UCSD-AML1 (cell line): ENCODE measurements at regions not wholly inside any gene's neighbourhood (a gene's known extent, or its start where the extent isn't known, plus 50 kb on each side); places are given as distances from the start of the nearest gene placed in this dataset.

Experiments used
- DNase-seq: peaks from one replicate; lab custom pipeline; 2025; ENCODE audit not compliant: unreplicated experiment; lab: John Stamatoyannopoulos, UW

GRCh38 chr5:20276061-20276958 is 288.3 kb upstream of the CDH18 start:
- peak; percentile 2 for DNase-seq

DNA sequence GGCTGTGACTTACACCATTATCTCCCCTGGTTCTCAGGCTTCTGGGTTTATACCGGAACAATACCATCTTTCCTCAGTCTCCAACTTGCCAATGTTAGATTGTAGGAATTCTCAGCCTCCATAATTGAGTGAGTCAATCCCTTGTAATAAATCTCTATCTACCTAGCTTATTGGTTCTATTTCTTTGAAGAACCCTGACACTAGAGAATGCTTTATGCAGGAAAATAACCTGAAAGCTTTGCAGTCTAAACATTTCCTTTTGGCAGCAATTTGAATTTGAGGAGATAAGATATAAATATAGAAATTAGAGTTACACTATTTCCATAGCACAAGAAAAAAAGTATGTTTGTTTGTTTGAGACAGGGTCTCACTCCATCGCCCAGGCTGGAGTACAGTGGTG is 278.1 kb upstream of the CDH18 start:
- no peak for DNase-seq

GRCh38 chr5:20262896-20263295 is 274.9 kb upstream of the CDH18 start:
- DNase-seq = no peak

GRCh38 chr5:20254748-20255147 is 266.7 kb upstream of the CDH18 start:
- DNase-seq = no peak

DNA sequence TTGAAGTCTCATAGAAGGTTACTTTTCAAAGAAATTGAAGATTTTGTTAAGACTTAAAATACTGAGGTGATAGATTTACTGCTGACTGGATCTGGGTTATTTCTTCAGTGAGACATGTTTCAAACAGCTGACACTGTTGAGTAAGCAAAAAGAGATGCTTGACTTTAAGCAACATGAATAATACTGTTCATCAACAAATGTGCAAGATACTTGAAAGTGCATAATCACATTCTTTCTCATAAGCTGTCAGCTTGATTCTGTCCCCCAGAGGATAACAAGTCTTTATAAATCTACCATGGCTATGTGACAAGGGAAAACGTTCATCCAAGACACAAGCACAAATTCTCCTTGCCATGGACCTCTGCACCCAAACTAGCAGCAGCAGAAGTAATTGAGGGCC is 260.1 kb upstream of the CDH18 start:
- DNase-seq = no peak

DNA sequence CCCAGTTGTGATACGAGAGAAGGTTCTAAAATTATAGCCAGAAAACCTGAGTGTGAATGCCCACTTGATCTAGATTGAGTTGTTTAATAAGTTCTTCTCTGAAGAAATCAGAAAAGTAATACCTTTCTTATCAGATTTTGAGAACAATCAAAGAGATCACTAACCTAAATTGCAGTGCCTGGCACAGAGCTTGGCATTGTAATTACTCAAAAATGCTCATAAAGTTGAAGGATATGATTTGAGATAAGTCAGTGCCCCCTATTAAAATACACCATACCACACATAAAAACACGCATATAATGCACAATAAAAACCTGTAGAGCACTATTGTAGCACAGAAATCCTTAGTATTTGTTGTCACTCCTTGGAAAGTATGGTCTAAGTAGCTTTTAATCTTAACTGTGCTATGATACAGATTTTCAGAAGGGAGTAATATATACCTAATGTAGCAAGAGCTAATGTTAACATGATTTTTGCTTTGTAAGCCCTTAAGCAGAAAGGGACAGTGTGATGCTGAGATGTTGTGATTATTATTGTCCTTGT is 257.5 kb upstream of the CDH18 start:
- DNase-seq = no peak

DNA sequence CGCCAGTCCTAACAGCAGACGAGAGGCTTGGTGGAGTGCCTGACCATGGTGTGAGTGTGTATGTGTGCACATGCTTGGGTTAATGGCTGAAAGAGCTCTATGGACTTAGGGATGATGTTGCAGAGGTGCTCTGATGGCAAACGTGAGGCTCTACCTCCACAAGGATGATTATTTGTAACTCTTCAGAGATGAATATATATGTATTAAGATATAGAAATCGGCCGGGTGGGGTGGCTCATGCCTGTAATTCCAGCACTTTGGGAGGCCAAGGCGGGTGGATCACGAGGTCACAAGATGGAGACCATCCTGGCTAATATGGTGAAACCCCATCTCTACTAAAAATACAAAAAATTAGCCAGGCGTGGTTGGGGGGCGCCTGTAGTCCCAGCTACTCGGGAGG is 253.4 kb upstream of the CDH18 start:
- no peak for DNase-seq

- DNase-seq = no peak
These were observed 243.0 kb upstream of the CDH18 start for GRCh38 chr5:20231040-20231439.

DNA sequence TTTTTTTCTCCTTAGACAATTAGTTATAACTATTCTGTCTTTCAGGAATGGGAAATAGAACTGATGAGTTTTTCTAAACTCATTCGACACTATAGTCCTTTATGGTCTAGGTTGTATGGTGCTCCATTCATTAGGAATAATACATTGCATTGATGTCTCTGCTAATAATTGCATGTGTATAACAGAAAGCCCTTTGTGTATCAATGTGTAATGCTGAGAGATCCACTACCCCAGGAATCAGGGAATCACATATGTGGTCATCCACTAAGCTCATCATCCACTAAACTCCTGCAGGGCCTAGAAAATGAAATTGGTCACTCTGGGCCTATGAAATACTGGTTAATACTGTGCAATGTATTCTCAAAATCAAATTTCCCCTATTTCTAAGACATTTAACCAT is 242.0 kb upstream of the CDH18 start:
- DNase-seq = no peak

GRCh38 chr5:20229303-20230005 is 241.5 kb upstream of the CDH18 start:
- DNase-seq = no peak

GRCh38 chr5:20224966-20225365 is 237.0 kb upstream of the CDH18 start:
- DNase-seq = no peak

GRCh38 chr5:20224046-20224445 is 236.0 kb upstream of the CDH18 start:
- DNase-seq = no peak

- DNase-seq = no peak
These were observed 235.5 kb upstream of the CDH18 start for GRCh38 chr5:20223451-20223850.

DNA sequence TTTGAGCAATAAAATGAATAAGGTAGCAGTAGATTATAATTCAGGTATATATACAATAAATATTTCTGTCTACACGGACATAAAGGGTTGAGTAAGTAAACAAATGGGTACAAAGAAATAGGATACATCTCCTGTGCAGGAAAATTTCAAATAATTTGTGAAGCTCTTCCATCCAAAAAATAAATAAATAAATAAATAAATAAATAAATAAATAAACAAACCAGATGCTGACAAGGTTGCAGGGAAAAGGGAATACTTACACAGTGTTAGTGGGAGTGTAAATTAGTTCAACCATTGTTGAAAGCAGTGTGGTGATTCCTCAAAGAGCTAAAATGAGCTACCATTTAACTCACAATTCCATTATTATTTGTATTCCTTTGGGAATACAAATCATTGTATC is 227.3 kb upstream of the CDH18 start:
- no peak for DNase-seq

DNA sequence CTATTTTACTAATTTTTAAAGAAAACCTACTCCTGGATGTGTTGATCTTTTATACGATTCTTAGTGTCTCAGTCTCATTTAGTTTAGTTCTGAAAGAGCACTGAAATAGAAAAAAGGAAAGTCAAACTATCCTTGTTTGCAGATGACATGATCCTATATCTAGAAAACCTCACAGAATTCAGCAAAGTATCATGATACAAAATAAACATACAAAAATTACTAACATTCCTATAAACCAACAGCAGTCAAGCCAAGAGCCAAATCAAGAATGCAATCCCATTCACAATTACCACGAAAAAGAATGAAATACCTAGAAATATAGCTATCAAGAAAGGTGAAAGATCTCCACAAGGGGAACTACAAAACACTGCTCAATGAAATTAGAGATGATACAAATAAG is 225.8 kb upstream of the CDH18 start:
- DNase-seq = no peak

GRCh38 chr5:20212701-20213100 is 224.7 kb upstream of the CDH18 start:
- DNase-seq = no peak

DNA sequence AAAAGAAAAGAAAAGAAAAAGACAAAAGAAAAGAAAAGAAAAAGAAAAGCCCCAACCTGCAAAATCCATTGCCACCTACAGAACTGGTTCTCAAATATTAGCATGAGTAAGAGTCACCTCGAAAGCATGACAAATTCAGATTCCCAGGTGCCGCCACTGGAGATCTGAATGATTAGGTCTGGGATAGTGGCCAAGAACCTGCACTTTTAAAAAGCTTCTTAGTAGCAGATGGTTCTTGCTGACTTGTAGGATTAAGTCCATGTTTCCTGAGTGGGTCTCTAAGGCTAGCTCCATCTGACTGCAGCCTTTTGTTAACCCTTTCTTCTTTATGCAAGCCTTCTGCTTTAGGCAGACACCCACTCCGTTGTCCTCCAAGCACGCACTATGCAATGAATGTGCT is 178.5 kb upstream of the CDH18 start:
- DNase-seq = no peak

GRCh38 chr5:20158006-20158405 is 170.0 kb upstream of the CDH18 start:
- no peak for DNase-seq

- DNase-seq = no peak
These were observed 169.1 kb upstream of the CDH18 start for GRCh38 chr5:20157089-20157488.

- no peak for DNase-seq
These were observed 157.2 kb upstream of the CDH18 start for GRCh38 chr5:20145240-20145639.

GRCh38 chr5:20129501-20129900 is 141.5 kb upstream of the CDH18 start:
- DNase-seq = no peak

DNA sequence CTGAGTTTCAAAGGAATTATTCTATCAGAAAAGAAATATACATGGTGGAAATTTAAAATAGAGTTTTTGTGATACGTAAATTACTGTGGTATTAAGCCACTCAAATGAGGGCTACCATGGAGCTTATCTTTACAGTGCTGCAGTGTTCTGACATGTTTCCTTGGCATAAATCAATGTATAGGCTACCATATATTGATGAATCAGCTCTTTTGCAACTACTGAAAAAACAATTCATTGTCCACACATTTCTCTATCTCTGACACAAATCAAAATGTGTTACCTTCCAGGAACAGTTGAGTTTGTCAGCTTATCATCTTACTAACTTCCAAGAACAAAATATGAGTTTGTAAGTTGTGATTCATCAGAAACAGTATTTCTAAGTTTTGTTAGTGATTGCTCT is 140.3 kb upstream of the CDH18 start:
- no peak for DNase-seq
